ENCODE measurements at regions not wholly inside any gene's neighbourhood (a gene's known extent, or its start where the extent isn't known, plus 50 kb on each side); places are given as distances from the start of the nearest gene placed in this dataset.

- DNase-seq (ENCODE audit: low spot score), result no peak
- 88% methylated on average over 2 of the region's 2 CpGs for WGBS
- TF ChIP-seq ZBTB33 (IDR thresholded peaks at IDR 0.05), result no peak
- no peak for TF ChIP-seq NR2F2 (IDR thresholded peaks at IDR 0.05)
- TF ChIP-seq HNF4G (IDR thresholded peaks at IDR 0.05), result no peak
- TF ChIP-seq GABPA (IDR thresholded peaks at IDR 0.05 in 1 of 2, conservative IDR thresholded peaks at IDR 0.05 in 1 of 2), result no peak
- no peak for TF ChIP-seq MAX (IDR thresholded peaks at IDR 0.05)
- no peak for TF ChIP-seq REST (IDR thresholded peaks at IDR 0.05)
- no peak for TF ChIP-seq RXRA (IDR thresholded peaks at IDR 0.05)
- TF ChIP-seq RAD21 (IDR thresholded peaks at IDR 0.05), result no peak
- no peak for TF ChIP-seq JUND (IDR thresholded peaks at IDR 0.05)
- no peak for TF ChIP-seq TAF1 (conservative IDR thresholded peaks at IDR 0.05)
- TF ChIP-seq ATF3 (IDR thresholded peaks at IDR 0.05), result no peak
- no peak for TF ChIP-seq YY1 (IDR thresholded peaks at IDR 0.05)
- no peak for TF ChIP-seq HNF4A (conservative IDR thresholded peaks at IDR 0.05)
- TF ChIP-seq SP1 (IDR thresholded peaks at IDR 0.05), result no peak
- Histone ChIP-seq H3K9ac (ENCODE audit: low read depth in 1 of 2, low read length in 2 of 2) (no peak overlapping the region), H3K4me3 (ENCODE audit: low read depth in 1 of 3, low read length in 3 of 3) (no peak overlapping the region), H3K4me1 (ENCODE audit: control insufficient read depth in 4 of 4, insufficient read depth in 4 of 4, low read length in 3 of 4) (no peaks in the 10 kb centered on the region), H3K36me3 (ENCODE audit: control insufficient read depth in 4 of 4, insufficient read depth in 3 of 4, low read depth in 1 of 4, low read length in 3 of 4) (no peaks in the 10 kb centered on the region), H3K27ac (ENCODE audit: low read depth in 1 of 2, low read length in 2 of 2) (no peak overlapping the region), H3K9me3 (ENCODE audit: control insufficient read depth in 4 of 4, low read length in 3 of 4) (no peaks in the 10 kb centered on the region), H3K27me3 (ENCODE audit: control insufficient read depth in 4 of 4, insufficient read depth in 4 of 4, low read length in 3 of 4) (no peaks in the 10 kb centered on the region)
Observed at GRCh38 chr11:112357488-112357887, 96.8 kb upstream of the PLET1 start.

- 89% methylated on average over 3 of the region's 3 CpGs for WGBS
- TF ChIP-seq HNF4A (conservative IDR thresholded peaks at IDR 0.05), result no peak
- no peak for TF ChIP-seq SP1 (IDR thresholded peaks at IDR 0.05)
- no peak for TF ChIP-seq HNF4G (IDR thresholded peaks at IDR 0.05)
- TF ChIP-seq GABPA (IDR thresholded peaks at IDR 0.05 in 1 of 2, conservative IDR thresholded peaks at IDR 0.05 in 1 of 2), result no peak
- no peak for TF ChIP-seq FOXA2 (IDR thresholded peaks at IDR 0.05)
- no peak for TF ChIP-seq RXRA (IDR thresholded peaks at IDR 0.05)
- no peak for TF ChIP-seq CTCF (IDR thresholded peaks at IDR 0.05; ENCODE audit: low read depth, low read length, missing input control)
- no peak for TF ChIP-seq NR2F2 (IDR thresholded peaks at IDR 0.05)
- no peak for TF ChIP-seq YY1 (IDR thresholded peaks at IDR 0.05)
- no peak for TF ChIP-seq ATF3 (IDR thresholded peaks at IDR 0.05)
- TF ChIP-seq RAD21 (IDR thresholded peaks at IDR 0.05), result no peak
- TF ChIP-seq ZBTB33 (IDR thresholded peaks at IDR 0.05), result no peak
- TF ChIP-seq TAF1 (conservative IDR thresholded peaks at IDR 0.05), result no peak
- TF ChIP-seq FOXA1 (IDR thresholded peaks at IDR 0.05), result no peak
- TF ChIP-seq REST (IDR thresholded peaks at IDR 0.05), result no peak
- no peak for TF ChIP-seq EGR1 (IDR thresholded peaks at IDR 0.05; ENCODE audit: low read depth in 2 of 2)
- TF ChIP-seq JUND (IDR thresholded peaks at IDR 0.05), result no peak
- H3K27me3 ChIP-seq (ENCODE audit: control insufficient read depth in 4 of 4, insufficient read depth in 4 of 4, low read length in 3 of 4), result no peaks in the 10 kb centered on the region
- no peaks in the 10 kb centered on the region for H3K4me1 ChIP-seq (ENCODE audit: control insufficient read depth in 4 of 4, insufficient read depth in 4 of 4, low read length in 3 of 4)
- no peak for DNase-seq (ENCODE audit: low spot score)
- H3K9me3 ChIP-seq (ENCODE audit: control insufficient read depth in 4 of 4, low read length in 3 of 4), result no peaks in the 10 kb centered on the region
- H3K36me3 ChIP-seq (ENCODE audit: control insufficient read depth in 4 of 4, insufficient read depth in 3 of 4, low read depth in 1 of 4, low read length in 3 of 4), result no peaks in the 10 kb centered on the region
- no peak overlapping the region for H3K9ac ChIP-seq (ENCODE audit: low read depth in 1 of 2, low read length in 2 of 2)
- no peak overlapping the region for H3K4me3 ChIP-seq (ENCODE audit: low read depth in 1 of 3, low read length in 3 of 3)
- H3K27ac ChIP-seq (ENCODE audit: low read depth in 1 of 2, low read length in 2 of 2), result no peak overlapping the region
Observed at GRCh38 chr11:112361396-112361795, 100.7 kb upstream of the PLET1 start.

Measured in liver (tissue), 8 donors.